Osteocyte (in vitro differentiated cells): ENCODE measurements at regions not wholly inside any gene's neighbourhood (a gene's known extent, or its start where the extent isn't known, plus 50 kb on each side); places are given as distances from the start of the nearest gene placed in this dataset.

Experiments used
- DNase-seq: peaks from one replicate; pipeline ENCODE4 v3.0.0; 2021; ENCODE audit warnings: mixed read lengths; ENCODE audit not compliant: unreplicated experiment; ENCODE audit errors: extremely low spot score
- H3K27ac Mint-ChIP-seq: one replicate; pipeline ENCODE4 v1.8.0; 2021; ENCODE audit warnings: mild to moderate bottlenecking, mixed read lengths; ENCODE audit not compliant: unreplicated experiment
- H3K27me3 Mint-ChIP-seq: one replicate; pipeline ENCODE4 v1.8.0; 2021; ENCODE audit warnings: mixed read lengths; ENCODE audit not compliant: unreplicated experiment
- H3K36me3 Mint-ChIP-seq: one replicate; pipeline ENCODE4 v1.8.0; 2021; ENCODE audit warnings: mixed read lengths; ENCODE audit not compliant: unreplicated experiment
- H3K4me1 Mint-ChIP-seq: one replicate; pipeline ENCODE4 v1.8.0; 2021; ENCODE audit warnings: mixed read lengths; ENCODE audit not compliant: unreplicated experiment
- H3K4me3 Mint-ChIP-seq: one replicate; pipeline ENCODE4 v1.8.0; 2021; ENCODE audit warnings: mild to moderate bottlenecking, moderate library complexity, mixed read lengths; ENCODE audit not compliant: unreplicated experiment
- H3K9me3 Mint-ChIP-seq: one replicate; pipeline ENCODE4 v1.8.0; 2021; ENCODE audit warnings: mixed read lengths; ENCODE audit not compliant: unreplicated experiment
- TF ChIP-seq, protein P1 (sequence below): fragments of 200-600 bp; sonication (generic); IDR thresholded peaks from 2 replicates; pipeline ENCODE4 v1.5.0; 2021; ENCODE audit warnings: antibody characterized with exemption, mild to moderate bottlenecking, moderate library complexity

DNA sequence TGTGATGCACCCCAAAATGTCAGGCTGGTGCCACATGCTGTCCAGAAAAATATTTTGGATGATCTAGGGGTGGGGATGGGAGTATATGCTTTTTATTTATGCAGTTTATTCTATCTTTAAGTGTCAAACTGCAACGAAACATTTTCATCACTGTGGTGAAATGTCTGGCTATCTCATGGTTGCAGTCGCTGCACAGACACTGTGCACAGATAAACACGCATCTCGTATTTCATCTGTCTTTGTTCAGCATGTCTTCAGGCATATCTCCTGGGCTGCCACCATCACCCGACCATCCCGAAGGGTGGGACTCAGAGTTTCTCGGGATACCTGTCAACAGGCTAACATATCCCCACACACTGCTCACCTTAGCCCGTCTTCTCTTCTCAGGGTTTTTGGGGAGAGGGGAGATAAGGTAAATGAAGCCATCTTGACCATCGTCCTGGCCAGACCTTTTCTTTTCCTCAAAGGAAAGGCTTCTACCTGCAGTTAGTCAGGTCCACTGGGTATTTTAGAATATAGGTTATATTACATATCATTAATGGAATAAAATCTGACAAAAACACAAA is 80.7 kb upstream of the NABP1 start:
- no peak overlapping the region for H3K4me3 Mint-ChIP-seq
- H3K27ac Mint-ChIP-seq, result no peak overlapping the region
- DNase-seq, result no peak
- H3K36me3 Mint-ChIP-seq, result no peaks in the 10 kb centered on the region
- TF ChIP-seq, protein P1, sequence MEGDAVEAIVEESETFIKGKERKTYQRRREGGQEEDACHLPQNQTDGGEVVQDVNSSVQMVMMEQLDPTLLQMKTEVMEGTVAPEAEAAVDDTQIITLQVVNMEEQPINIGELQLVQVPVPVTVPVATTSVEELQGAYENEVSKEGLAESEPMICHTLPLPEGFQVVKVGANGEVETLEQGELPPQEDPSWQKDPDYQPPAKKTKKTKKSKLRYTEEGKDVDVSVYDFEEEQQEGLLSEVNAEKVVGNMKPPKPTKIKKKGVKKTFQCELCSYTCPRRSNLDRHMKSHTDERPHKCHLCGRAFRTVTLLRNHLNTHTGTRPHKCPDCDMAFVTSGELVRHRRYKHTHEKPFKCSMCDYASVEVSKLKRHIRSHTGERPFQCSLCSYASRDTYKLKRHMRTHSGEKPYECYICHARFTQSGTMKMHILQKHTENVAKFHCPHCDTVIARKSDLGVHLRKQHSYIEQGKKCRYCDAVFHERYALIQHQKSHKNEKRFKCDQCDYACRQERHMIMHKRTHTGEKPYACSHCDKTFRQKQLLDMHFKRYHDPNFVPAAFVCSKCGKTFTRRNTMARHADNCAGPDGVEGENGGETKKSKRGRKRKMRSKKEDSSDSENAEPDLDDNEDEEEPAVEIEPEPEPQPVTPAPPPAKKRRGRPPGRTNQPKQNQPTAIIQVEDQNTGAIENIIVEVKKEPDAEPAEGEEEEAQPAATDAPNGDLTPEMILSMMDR, result no peak
- H3K27me3 Mint-ChIP-seq, result no peaks in the 10 kb centered on the region
- peaks cover 8% of the 10 kb centered on the region for H3K4me1 Mint-ChIP-seq
- no peaks in the 10 kb centered on the region for H3K9me3 Mint-ChIP-seq

DNA sequence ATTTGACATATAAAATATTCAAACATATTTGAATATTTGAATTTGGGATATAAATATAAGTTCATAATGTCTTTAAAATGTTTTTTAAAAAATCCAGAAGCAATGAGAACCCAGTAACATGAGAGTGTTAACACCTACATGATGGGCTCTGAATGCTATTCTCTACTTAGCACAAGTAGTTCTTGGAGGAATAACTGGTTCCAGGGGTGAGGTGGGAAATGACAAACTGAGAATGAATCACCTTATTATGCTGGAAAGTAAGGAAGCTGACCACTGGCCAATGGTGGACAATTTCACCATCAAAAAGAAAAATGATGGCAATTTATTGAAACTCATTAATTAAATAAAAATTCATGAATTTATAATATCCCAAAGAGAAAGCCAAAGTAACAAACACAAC is 79.6 kb upstream of the NABP1 start:
- H3K27ac Mint-ChIP-seq, result no peak overlapping the region
- no peaks in the 10 kb centered on the region for H3K9me3 Mint-ChIP-seq
- no peak overlapping the region for H3K4me3 Mint-ChIP-seq
- peaks cover 8% of the 10 kb centered on the region for H3K4me1 Mint-ChIP-seq
- H3K27me3 Mint-ChIP-seq, result no peaks in the 10 kb centered on the region
- DNase-seq, result no peak
- no peaks in the 10 kb centered on the region for H3K36me3 Mint-ChIP-seq
- TF ChIP-seq, protein P1, result no peak

DNA sequence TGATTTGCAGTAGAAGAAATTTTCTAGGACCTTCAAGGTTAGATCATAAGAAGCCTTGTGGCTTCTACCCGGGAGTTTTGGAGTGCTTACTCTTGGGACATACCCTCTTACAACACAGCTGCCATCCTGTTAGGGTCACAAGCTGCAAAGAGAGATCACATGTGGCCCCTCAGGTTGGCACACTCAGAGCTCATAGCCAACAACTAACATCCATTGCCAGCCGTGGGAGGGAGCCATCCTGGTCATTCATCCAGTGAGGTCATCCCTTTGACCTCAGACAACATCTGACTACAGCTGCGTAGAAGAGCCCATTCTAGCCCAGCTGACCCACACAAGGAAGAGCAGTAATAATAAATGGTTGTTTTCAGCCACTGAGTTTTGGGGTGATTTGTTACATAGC is 76.9 kb upstream of the NABP1 start:
- TF ChIP-seq, protein P1, result no peak
- Mint-ChIP-seq H3K36me3 (no peaks in the 10 kb centered on the region), H3K27me3 (no peaks in the 10 kb centered on the region), H3K4me1 (no peaks in the 10 kb centered on the region), H3K27ac (no peak overlapping the region), H3K4me3 (no peak overlapping the region), H3K9me3 (no peaks in the 10 kb centered on the region)
- no peak for DNase-seq

DNA sequence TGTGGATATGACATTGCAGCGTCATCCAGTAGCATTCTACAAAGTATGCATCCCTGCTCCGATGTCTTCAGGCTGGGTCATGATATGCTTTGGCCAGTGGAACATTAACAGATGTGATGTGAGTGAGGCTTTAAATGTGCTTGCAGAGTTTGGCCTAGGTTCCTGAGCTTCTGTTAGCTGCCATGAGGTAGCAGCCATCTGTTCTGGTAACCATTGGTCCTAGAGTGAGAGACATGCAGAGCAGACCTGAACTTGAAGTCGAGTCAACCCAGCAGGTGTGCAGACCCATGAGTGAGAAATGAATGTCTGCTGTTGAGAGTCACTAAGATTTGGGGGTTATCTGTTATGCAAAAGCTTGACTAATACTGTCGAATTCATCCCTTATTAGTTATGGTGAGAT is 73.8 kb upstream of the NABP1 start:
- Mint-ChIP-seq H3K27me3 (no peaks in the 10 kb centered on the region), H3K4me3 (no peak overlapping the region), H3K36me3 (no peaks in the 10 kb centered on the region), H3K9me3 (no peaks in the 10 kb centered on the region), H3K27ac (no peak overlapping the region), H3K4me1 (no peaks in the 10 kb centered on the region)
- no peak for DNase-seq
- TF ChIP-seq, protein P1, result no peak

DNA sequence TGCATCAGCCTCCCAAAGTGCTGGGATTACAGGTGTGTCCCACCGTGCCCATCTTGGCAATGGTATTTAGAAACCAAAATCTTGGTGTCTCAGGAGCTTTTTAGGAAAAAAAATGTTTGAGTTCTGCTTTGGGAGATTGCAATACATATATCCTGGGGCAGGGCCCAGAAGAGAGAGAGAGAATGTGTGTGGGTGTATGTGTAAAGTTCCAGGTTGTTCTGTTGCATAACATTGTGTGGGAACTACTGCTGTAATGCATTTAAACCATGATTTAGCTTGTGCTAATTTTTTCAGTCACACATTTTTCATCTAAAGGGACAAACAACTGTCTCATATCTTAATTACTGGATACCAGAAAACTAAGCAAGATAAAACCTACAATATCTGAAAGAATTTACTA is 70.8 kb upstream of the NABP1 start:
- Mint-ChIP-seq H3K27me3 (no peaks in the 10 kb centered on the region), H3K4me1 (no peaks in the 10 kb centered on the region), H3K27ac (no peak overlapping the region), H3K4me3 (no peak overlapping the region), H3K36me3 (no peaks in the 10 kb centered on the region), H3K9me3 (no peaks in the 10 kb centered on the region)
- DNase-seq, result no peak
- TF ChIP-seq, protein P1, result no peak
